Ishikawa (cell line): ENCODE measurements at regions not wholly inside any gene's neighbourhood (a gene's known extent, or its start where the extent isn't known, plus 50 kb on each side); places are given as distances from the start of the nearest gene placed in this dataset.

Experiments used
- CEBPB ChIP-seq: IDR thresholded peaks from 2 replicates; pipeline ENCODE4 v1.6.1; 2012
- CREB1 ChIP-seq: IDR thresholded peaks from 2 replicates; pipeline ENCODE4 v1.6.1; 2012; ENCODE audit warnings: low read depth
- EGR1 ChIP-seq: IDR thresholded peaks from 2 replicates; pipeline ENCODE4 v1.6.1; 2012
- EP300 ChIP-seq: IDR thresholded peaks from 2 replicates; pipeline ENCODE4 v1.6.1; 2012; ENCODE audit warnings: borderline replicate concordance
- FOXM1 ChIP-seq: IDR thresholded peaks from 2 replicates; pipeline ENCODE4 v1.6.1; 2012; ENCODE audit warnings: low read depth, borderline replicate concordance
- MAX ChIP-seq: IDR thresholded peaks from 2 replicates; pipeline ENCODE4 v1.6.1; 2012
- NFIC ChIP-seq: IDR thresholded peaks from 2 replicates; pipeline ENCODE4 v1.6.1; 2012
- RAD21 ChIP-seq: IDR thresholded peaks from 2 replicates; pipeline ENCODE4 v1.6.1; 2012; ENCODE audit warnings: low read depth
- REST ChIP-seq: IDR thresholded peaks from 2 replicates; pipeline ENCODE4 v1.6.1; 2012; ENCODE audit warnings: low read depth, mild to moderate bottlenecking
- TAF1 ChIP-seq: IDR thresholded peaks from 2 replicates; pipeline ENCODE4 v1.6.1; 2012; ENCODE audit warnings: low read depth, mild to moderate bottlenecking
- TCF12 ChIP-seq: IDR thresholded peaks from 2 replicates; pipeline ENCODE4 v1.6.1; 2012; ENCODE audit warnings: low read depth
- USF1 ChIP-seq: IDR thresholded peaks from 2 replicates; pipeline ENCODE4 v1.6.1; 2012
- YY1 ChIP-seq: IDR thresholded peaks from 2 replicates; pipeline ENCODE4 v1.6.1; 2012; ENCODE audit warnings: low read depth
- ZBTB7A ChIP-seq: IDR thresholded peaks from 2 replicates; pipeline ENCODE4 v1.6.1; 2012; ENCODE audit warnings: low read depth

GRCh38 chr10:118901380-118901779 is 128.1 kb upstream of the NANOS1 start:
- TF ChIP-seq REST, result peak; percentile 24; the same call in 1 of the 2 replicates
- TF ChIP-seq NFIC, result no peak
- TF ChIP-seq CEBPB, result no peak
- TF ChIP-seq EGR1, result no peak
- no peak for TF ChIP-seq MAX
- no peak for TF ChIP-seq TAF1
- TF ChIP-seq FOXM1, result no peak
- TF ChIP-seq YY1, result no peak
- TF ChIP-seq EP300, result no peak
- TF ChIP-seq CREB1, result no peak
- no peak for TF ChIP-seq RAD21
- TF ChIP-seq TCF12, result no peak
- no peak for TF ChIP-seq USF1
- no peak for TF ChIP-seq ZBTB7A
